SU-DHL-6 (cell line): ENCODE measurements at regions not wholly inside any gene's neighbourhood (a gene's known extent, or its start where the extent isn't known, plus 50 kb on each side); places are given as distances from the start of the nearest gene placed in this dataset.

Source experiments
- CTCF ChIP-seq: fragments of 200-600 bp; sonication (generic); IDR thresholded peaks from one replicate; pipeline ENCODE4 v1.5.1; 2017; ENCODE audit warnings: antibody characterized with exemption, mild to moderate bottlenecking, low read length, moderate library complexity; ENCODE audit not compliant: insufficient read depth, poor library complexity, severe bottlenecking
- EZH2phosphoT487 ChIP-seq: fragments of 200-600 bp; sonication (generic), shearing (Covaris generic); conservative IDR thresholded peaks from 2 replicates; pipeline ENCODE4 v1.6.1; 2018; ENCODE audit warnings: mild to moderate bottlenecking, antibody characterized with exemption, low read length, moderate library complexity, mixed read lengths

GRCh38 chr9:93852728-93853127 is 102.4 kb downstream of the BARX1 start:
- TF ChIP-seq CTCF (no peak), EZH2phosphoT487 (no peak)
